ENCODE measurements at regions not wholly inside any gene's neighbourhood (a gene's known extent, or its start where the extent isn't known, plus 50 kb on each side); places are given as distances from the start of the nearest gene placed in this dataset. TPM values are rescaled to one million over a fixed set of nuclear protein-coding genes. Genes with fewer than 3 reads are reported as not detected.

DNA sequence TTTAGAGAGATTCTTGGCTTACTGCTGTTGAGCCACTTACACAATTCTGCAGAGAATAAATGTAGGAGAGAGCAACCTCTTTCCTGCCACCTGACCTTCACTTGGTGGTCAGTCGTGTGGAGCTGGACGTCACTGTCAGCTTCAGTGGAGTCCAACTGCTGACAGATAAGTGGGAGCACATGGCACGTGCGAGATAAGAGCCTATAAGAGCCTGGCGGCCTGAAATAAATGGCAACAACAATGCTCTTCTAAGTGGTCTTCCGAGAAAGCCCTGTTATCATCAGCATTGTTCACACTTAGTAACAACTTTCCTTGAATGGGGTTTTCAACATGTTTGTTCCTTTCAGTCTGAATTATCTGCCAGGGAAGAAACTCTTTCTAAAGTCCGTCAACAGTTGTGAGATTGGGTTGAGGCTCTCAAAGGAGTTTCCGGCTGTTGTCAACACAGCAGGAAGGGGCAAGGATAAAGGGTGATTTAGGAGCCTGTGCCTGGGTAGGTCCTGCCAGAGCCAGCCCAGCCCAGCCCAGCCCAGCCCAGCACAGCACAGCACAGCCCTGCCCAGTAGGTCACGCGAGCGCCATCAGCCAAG lies 57.2 kb upstream of the RUNX1 start:
- DNase-seq (ENCODE audit: low spot score in 2 of 2) (no peak), FAIRE-seq (no peak)

DNA sequence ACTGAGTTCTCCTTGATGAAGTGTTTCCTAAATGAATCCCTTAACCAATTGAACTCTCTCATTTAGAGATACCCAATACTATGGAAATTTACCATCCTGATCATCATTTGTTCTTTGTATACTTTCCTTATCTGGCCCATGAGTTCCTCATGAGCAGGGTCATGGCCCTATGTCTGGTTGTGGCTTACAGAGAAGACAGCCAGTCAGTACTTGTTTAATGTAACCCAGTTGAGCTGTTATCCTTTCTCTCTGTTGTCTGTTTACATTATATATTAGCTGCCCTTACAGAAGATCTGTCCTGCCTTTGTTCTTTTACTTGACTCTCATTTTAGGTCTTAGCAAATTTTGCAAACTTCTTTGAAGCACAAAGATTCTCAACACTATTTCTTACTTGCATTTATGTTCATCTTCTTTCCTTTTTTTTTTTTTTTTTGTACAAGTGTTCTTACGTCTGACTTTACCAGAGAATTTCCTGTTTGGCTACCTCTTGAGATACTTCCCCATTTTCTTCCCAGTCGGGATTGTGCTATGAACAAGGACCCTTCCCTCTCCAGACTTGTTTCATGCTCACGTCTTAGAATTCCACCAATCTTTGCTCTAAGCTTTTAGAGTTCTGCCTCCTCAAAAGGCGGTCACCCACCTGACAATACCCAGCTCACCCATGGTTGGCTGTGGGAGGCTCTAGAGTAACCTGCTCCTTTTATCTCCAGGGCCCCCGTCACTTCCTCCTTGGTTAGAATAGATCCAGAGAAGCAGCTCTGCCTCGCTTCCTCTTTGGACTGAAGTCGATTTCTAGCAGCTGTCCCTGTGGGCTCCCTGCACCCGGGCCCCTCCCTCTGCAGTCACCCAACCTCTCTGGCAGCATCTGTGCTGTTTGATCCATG lies 53.6 kb upstream of the RUNX1 start:
- FAIRE-seq (no peak), DNase-seq (ENCODE audit: low spot score in 2 of 2) (peak; percentile 9 to 10)

DNA sequence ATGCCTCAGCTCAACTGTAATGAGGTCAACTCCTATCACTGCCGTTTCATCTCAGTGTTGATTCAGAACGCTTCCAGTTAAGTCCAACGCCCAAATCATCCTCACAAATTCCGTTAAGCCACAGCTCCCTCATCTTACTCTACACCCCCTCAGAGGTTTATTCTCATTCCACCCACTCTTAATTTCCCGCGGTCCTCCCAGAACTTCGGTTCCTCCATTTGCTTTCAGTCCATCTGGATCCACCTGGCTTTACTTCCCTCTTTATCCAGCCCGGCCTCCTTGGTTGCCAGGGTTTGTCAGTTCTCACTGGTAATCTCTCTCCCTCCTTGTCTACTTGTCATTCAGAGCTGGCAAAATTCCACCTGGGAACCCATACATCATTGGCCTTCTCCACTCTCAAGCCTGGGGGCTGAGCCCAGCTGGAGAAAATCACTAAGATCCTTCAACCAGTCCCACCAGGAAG lies 51.3 kb upstream of the RUNX1 start:
- no peak for DNase-seq (ENCODE audit: low spot score in 2 of 2)
- no peak for FAIRE-seq

DNA sequence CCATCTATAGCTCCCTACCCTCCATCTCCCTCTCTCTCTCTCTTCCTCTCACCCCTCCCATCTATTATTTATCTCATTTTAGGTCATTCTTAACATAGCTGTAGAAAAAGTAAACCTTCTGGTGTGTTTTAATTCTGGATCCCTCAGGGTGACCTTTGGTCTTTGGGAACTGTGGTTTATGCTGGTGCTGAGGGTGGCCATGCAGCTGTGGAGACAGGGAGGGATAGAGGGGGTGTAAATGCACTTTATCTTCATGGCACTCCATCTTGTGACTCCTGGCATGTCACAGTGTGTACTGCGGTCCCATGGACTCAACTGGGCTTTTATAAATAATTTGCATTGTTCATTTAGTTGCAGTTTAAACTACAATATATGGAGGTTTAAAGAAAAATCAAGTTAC lies 50.2 kb upstream of the RUNX1 start:
- no peak for FAIRE-seq
- no peak for DNase-seq (ENCODE audit: low spot score in 2 of 2)

Small RNA genes in the stretch of these regions (small RNA-seq; reads per million reads assigned to genes)
- not detected for gene EZH2P1
- not detected for gene MIR802
